ENCODE measurements at regions not wholly inside any gene's neighbourhood (a gene's known extent, or its start where the extent isn't known, plus 50 kb on each side); places are given as distances from the start of the nearest gene placed in this dataset.

DNA sequence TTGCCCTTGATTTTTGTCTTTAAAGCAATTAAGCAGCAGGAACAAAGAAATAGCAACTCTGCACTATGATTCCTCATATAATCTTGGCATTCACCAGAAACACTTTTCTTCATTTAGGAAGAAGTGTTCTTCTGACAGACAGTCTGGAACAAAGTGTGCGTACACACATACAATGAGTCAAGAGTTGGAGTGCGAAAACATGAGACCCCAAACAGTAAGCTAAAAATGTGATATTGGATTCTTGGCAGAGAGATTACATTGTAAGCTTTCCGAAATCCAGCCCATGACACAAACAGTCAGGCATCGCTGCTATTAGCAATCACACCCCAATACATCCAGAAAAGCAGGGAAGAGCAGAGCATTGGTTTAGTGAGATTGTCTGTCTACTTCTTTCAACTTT, 306.7 kb upstream of the TBC1D5 start:
- Histone ChIP-seq H3K27me3 (ENCODE audit: control insufficient read depth, low read length) (no peaks in the 10 kb centered on the region; the same call in 1 of the 2 replicates), H4K20me1 (ENCODE audit: control insufficient read depth, insufficient read depth, low read depth, low read length) (no peaks in the 10 kb centered on the region), H3K4me3 (ENCODE audit: low read length) (no peak overlapping the region), H3K36me3 (ENCODE audit: control insufficient read depth, low read length) (no peaks in the 10 kb centered on the region), H3K27ac (ENCODE audit: low read depth, low read length) (no peak overlapping the region), H3K9me2 (replicated peaks; ENCODE audit: control insufficient read depth, low read length) (no peaks in the 10 kb centered on the region), H3K79me2 (ENCODE audit: control insufficient read depth, low read length) (no peaks in the 10 kb centered on the region), H3K4me1 (ENCODE audit: control insufficient read depth, low read length) (no peaks in the 10 kb centered on the region), H3K4me2 (ENCODE audit: low read length) (no peak overlapping the region), H3K9me3 (ENCODE audit: control insufficient read depth, insufficient read depth, low read length) (no peaks in the 10 kb centered on the region), H3F3A (ENCODE audit: control insufficient read depth, insufficient read depth) (no peaks in the 10 kb centered on the region)
- TF ChIP-seq EZH2phosphoT487 (IDR thresholded peaks at IDR 0.05; ENCODE audit: borderline replicate concordance, low read length) (no peak), CTCF (IDR thresholded peaks at IDR 0.05; ENCODE audit: low read depth, low read length, poor library complexity, severe bottlenecking) (no peak)

- H3K4me2 ChIP-seq (ENCODE audit: low read length): no peak overlapping the region
- no peaks in the 10 kb centered on the region for H4K20me1 ChIP-seq (ENCODE audit: control insufficient read depth, insufficient read depth, low read depth, low read length)
- no peak for TF ChIP-seq CTCF (IDR thresholded peaks at IDR 0.05; ENCODE audit: low read depth, low read length, poor library complexity, severe bottlenecking)
- no peak for TF ChIP-seq EZH2phosphoT487 (IDR thresholded peaks at IDR 0.05; ENCODE audit: borderline replicate concordance, low read length)
- no peaks in the 10 kb centered on the region for H3K4me1 ChIP-seq (ENCODE audit: control insufficient read depth, low read length)
- H3F3A ChIP-seq (ENCODE audit: control insufficient read depth, insufficient read depth): no peaks in the 10 kb centered on the region
- no peaks in the 10 kb centered on the region for H3K36me3 ChIP-seq (ENCODE audit: control insufficient read depth, low read length)
- H3K79me2 ChIP-seq (ENCODE audit: control insufficient read depth, low read length): no peaks in the 10 kb centered on the region
- H3K9me3 ChIP-seq (ENCODE audit: control insufficient read depth, insufficient read depth, low read length): no peaks in the 10 kb centered on the region
- no peaks in the 10 kb centered on the region for H3K9me2 ChIP-seq (replicated peaks; ENCODE audit: control insufficient read depth, low read length)
- H3K4me3 ChIP-seq (ENCODE audit: low read length): no peak overlapping the region
- H3K27me3 ChIP-seq (ENCODE audit: control insufficient read depth, low read length): no peaks in the 10 kb centered on the region; the same call in 1 of the 2 replicates
- no peak overlapping the region for H3K27ac ChIP-seq (ENCODE audit: low read depth, low read length)
Observed at GRCh38 chr3:18047052-18047451, 304.6 kb upstream of the TBC1D5 start.

- Histone ChIP-seq H3K4me3 (ENCODE audit: low read length) (no peak overlapping the region), H3K79me2 (ENCODE audit: control insufficient read depth, low read length) (no peaks in the 10 kb centered on the region), H3K4me1 (ENCODE audit: control insufficient read depth, low read length) (no peaks in the 10 kb centered on the region), H3K9me3 (ENCODE audit: control insufficient read depth, insufficient read depth, low read length) (no peaks in the 10 kb centered on the region), H3K4me2 (ENCODE audit: low read length) (no peak overlapping the region), H3K36me3 (ENCODE audit: control insufficient read depth, low read length) (no peaks in the 10 kb centered on the region), H3K9me2 (replicated peaks; ENCODE audit: control insufficient read depth, low read length) (no peaks in the 10 kb centered on the region), H3K27me3 (ENCODE audit: control insufficient read depth, low read length) (no peaks in the 10 kb centered on the region; the same call in 1 of the 2 replicates), H3K27ac (ENCODE audit: low read depth, low read length) (no peak overlapping the region), H4K20me1 (ENCODE audit: control insufficient read depth, insufficient read depth, low read depth, low read length) (no peaks in the 10 kb centered on the region), H3F3A (ENCODE audit: control insufficient read depth, insufficient read depth) (no peaks in the 10 kb centered on the region)
- no peak for TF ChIP-seq CTCF (IDR thresholded peaks at IDR 0.05; ENCODE audit: low read depth, low read length, poor library complexity, severe bottlenecking)
- TF ChIP-seq EZH2phosphoT487 (IDR thresholded peaks at IDR 0.05; ENCODE audit: borderline replicate concordance, low read length): no peak
Observed at GRCh38 chr3:18046131-18046915, 303.9 kb upstream of the TBC1D5 start.
